ENCODE measurements at regions not wholly inside any gene's neighbourhood (a gene's known extent, or its start where the extent isn't known, plus 50 kb on each side); places are given as distances from the start of the nearest gene placed in this dataset.

- 90% methylated on average over 3 of the region's 3 CpGs for WGBS (ENCODE audit: low lambda C conversion rate, missing lambda C conversion rate)
- DNase-seq (ENCODE audit: low spot score) = no peak
- H3K9me3 ChIP-seq (ENCODE audit: low read depth) = no peaks in the 10 kb centered on the region
- no peaks in the 10 kb centered on the region for H3K9me2 ChIP-seq (replicated peaks; ENCODE audit: insufficient read depth)
- no peaks in the 10 kb centered on the region for H3K79me2 ChIP-seq
- H3K36me3 ChIP-seq (replicated peaks; ENCODE audit: insufficient read depth, low read depth) = no peaks in the 10 kb centered on the region
- H3K4me3 ChIP-seq = no peak overlapping the region
- H2AFZ ChIP-seq = no peak overlapping the region
- H3K4me1 ChIP-seq (ENCODE audit: insufficient read depth) = no peaks in the 10 kb centered on the region
- no peak for TF ChIP-seq CTCF (IDR thresholded peaks at IDR 0.05; ENCODE audit: poor library complexity)
- no peak for TF ChIP-seq EZH2phosphoT487 (IDR thresholded peaks at IDR 0.05; ENCODE audit: low read depth, severe bottlenecking, unreplicated experiment)
- TF ChIP-seq EZH2 (IDR thresholded peaks at IDR 0.05; ENCODE audit: borderline replicate concordance) = no peak
- H3K4me2 ChIP-seq = no peak overlapping the region
- peaks cover 3% of the 10 kb centered on the region for H3K27me3 ChIP-seq
- H4K20me1 ChIP-seq (ENCODE audit: insufficient read depth, poor library complexity, severe bottlenecking) = no peaks in the 10 kb centered on the region
- no peak overlapping the region for H3K27ac ChIP-seq
Observed at GRCh38 chr7:97659363-97660045, 72.4 kb upstream of the TAC1 start.

- H2AFZ ChIP-seq = no peak overlapping the region
- no peak overlapping the region for H3K4me2 ChIP-seq
- TF ChIP-seq CTCF (IDR thresholded peaks at IDR 0.05; ENCODE audit: poor library complexity) (no peak), EZH2phosphoT487 (IDR thresholded peaks at IDR 0.05; ENCODE audit: low read depth, severe bottlenecking, unreplicated experiment) (no peak)
- no peak overlapping the region for H3K27ac ChIP-seq
- H3K4me3 ChIP-seq = no peak overlapping the region
- no peaks in the 10 kb centered on the region for H3K4me1 ChIP-seq (ENCODE audit: insufficient read depth)
- no peak for DNase-seq (ENCODE audit: low spot score)
- H3K9me2 ChIP-seq (replicated peaks; ENCODE audit: insufficient read depth) = no peaks in the 10 kb centered on the region
- no peaks in the 10 kb centered on the region for H3K9me3 ChIP-seq (ENCODE audit: low read depth)
- no peaks in the 10 kb centered on the region for H3K79me2 ChIP-seq
- H4K20me1 ChIP-seq (ENCODE audit: insufficient read depth, poor library complexity, severe bottlenecking) = no peaks in the 10 kb centered on the region
- 58% methylated on average over 1 of the region's 1 CpG for WGBS (ENCODE audit: low lambda C conversion rate, missing lambda C conversion rate)
- no peaks in the 10 kb centered on the region for H3K27me3 ChIP-seq
- no peaks in the 10 kb centered on the region for H3K36me3 ChIP-seq (replicated peaks; ENCODE audit: insufficient read depth, low read depth)
Observed at GRCh38 chr7:97667359-97667758, 64.5 kb upstream of the TAC1 start.

- Histone ChIP-seq H3K27me3 (no peaks in the 10 kb centered on the region), H3K4me2 (no peak overlapping the region), H3K4me1 (ENCODE audit: insufficient read depth) (no peaks in the 10 kb centered on the region), H4K20me1 (ENCODE audit: insufficient read depth, poor library complexity, severe bottlenecking) (no peaks in the 10 kb centered on the region), H3K4me3 (no peak overlapping the region), H3K9me3 (ENCODE audit: low read depth) (no peaks in the 10 kb centered on the region), H2AFZ (no peak overlapping the region), H3K9me2 (replicated peaks; ENCODE audit: insufficient read depth) (no peaks in the 10 kb centered on the region), H3K79me2 (no peaks in the 10 kb centered on the region), H3K27ac (no peak overlapping the region), H3K36me3 (replicated peaks; ENCODE audit: insufficient read depth, low read depth) (no peaks in the 10 kb centered on the region)
- no peak for TF ChIP-seq CTCF (IDR thresholded peaks at IDR 0.05; ENCODE audit: poor library complexity)
- TF ChIP-seq EZH2 (IDR thresholded peaks at IDR 0.05; ENCODE audit: borderline replicate concordance) = no peak
- no peak for TF ChIP-seq EZH2phosphoT487 (IDR thresholded peaks at IDR 0.05; ENCODE audit: low read depth, severe bottlenecking, unreplicated experiment)
- no peak for DNase-seq (ENCODE audit: low spot score)
Observed at GRCh38 chr7:97671571-97671970, 60.3 kb upstream of the TAC1 start.

- Histone ChIP-seq H3K4me3 (no peak overlapping the region), H3K9me3 (ENCODE audit: low read depth) (no peaks in the 10 kb centered on the region), H3K4me1 (ENCODE audit: insufficient read depth) (no peaks in the 10 kb centered on the region), H4K20me1 (ENCODE audit: insufficient read depth, poor library complexity, severe bottlenecking) (no peaks in the 10 kb centered on the region), H2AFZ (no peak overlapping the region), H3K4me2 (no peak overlapping the region), H3K27ac (no peak overlapping the region), H3K36me3 (replicated peaks; ENCODE audit: insufficient read depth, low read depth) (no peaks in the 10 kb centered on the region), H3K79me2 (no peaks in the 10 kb centered on the region), H3K27me3 (no peaks in the 10 kb centered on the region), H3K9me2 (replicated peaks; ENCODE audit: insufficient read depth) (no peaks in the 10 kb centered on the region)
- 50% methylated on average over 1 of the region's 1 CpG for WGBS (ENCODE audit: low lambda C conversion rate, missing lambda C conversion rate)
- TF ChIP-seq EZH2 (IDR thresholded peaks at IDR 0.05; ENCODE audit: borderline replicate concordance) (no peak), EZH2phosphoT487 (IDR thresholded peaks at IDR 0.05; ENCODE audit: low read depth, severe bottlenecking, unreplicated experiment) (no peak), CTCF (IDR thresholded peaks at IDR 0.05; ENCODE audit: poor library complexity) (no peak)
- no peak for DNase-seq (ENCODE audit: low spot score)
Observed at GRCh38 chr7:97680622-97681021, 51.3 kb upstream of the TAC1 start.

All from hepatocyte (in vitro differentiated cells).